NCI-H2171 treated with DMSO at 0.1 percent for 48 hours (cell line): ENCODE measurements at regions not wholly inside any gene's neighbourhood (a gene's known extent, or its start where the extent isn't known, plus 50 kb on each side); places are given as distances from the start of the nearest gene placed in this dataset.
A peak's percentile ranks its signal among the peaks of the same experiment; 100 is the strongest.

Source experiments
- DNase-seq: peaks from one replicate; lab custom pipeline; 2025; lab: John Stamatoyannopoulos, UW

DNA sequence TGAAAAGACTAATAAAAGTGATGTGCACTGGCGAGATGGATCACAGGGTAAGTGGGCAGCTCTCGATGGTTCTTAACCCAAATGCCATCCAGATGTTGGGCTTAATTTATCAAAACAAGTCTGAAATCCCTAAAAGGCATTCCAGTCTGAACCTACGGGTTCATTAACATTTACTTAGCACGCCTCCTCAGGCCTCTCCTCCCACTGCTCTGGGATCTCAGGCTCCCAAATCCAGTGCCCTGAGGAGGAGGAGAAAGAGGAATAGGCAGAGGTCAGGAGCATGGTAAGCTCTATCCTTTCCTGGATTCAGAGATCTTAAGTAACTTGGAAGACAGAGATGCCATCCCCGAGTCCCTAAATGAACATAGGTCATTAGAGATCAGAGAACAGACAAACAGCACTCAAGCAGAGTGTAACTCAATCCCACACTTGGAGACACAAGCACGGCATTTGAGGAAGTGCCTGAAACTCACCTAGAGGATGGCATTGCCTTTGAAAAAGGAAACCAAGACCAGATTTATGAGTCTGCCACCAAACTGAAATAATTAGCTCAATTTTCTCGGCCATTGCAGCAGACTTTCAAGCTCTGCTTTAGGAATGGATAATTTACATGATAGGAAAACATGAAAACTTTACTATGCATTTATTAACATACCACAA lies 140.9 kb downstream of the CXCL12 start:
- no peak for DNase-seq

DNA sequence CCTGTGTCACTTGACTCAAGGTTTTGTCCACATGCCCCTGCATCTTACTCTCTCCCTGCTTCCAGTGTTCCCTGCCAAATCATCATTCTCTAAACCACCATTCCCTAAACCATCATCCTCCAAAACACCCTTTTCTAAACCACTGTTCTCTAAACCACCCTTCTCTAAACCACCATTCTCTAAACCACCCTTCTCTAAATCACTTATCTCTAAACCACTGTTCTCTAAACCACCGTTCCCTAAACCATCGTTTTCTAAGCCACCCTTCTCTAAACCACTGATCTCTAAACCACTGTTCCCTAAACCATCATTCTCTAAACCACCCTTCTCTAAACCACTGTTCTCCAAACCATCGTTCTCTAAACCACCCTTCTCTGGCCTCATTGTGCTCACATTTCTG lies 142.1 kb downstream of the CXCL12 start:
- no peak for DNase-seq

DNA sequence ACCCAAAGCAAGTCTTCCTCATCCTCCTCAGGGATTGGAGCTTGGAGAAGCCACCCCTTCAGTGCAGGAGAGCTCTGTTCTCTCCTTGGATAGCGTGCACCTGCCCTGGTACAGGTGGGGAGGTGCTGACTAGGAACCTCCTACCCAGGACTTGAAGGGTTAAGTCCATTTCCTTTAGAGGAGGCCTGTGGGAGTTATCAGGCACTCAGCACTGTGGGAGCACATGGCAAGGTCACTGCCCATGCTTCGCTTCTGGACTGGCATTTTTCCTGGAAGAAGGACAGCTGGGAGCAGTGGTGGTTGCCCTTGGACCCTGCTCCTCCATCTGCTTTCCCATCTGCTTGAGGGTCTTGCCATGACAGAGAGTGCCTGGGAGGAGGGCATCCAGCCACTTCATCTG lies 142.8 kb downstream of the CXCL12 start:
- DNase-seq, result no peak

DNA sequence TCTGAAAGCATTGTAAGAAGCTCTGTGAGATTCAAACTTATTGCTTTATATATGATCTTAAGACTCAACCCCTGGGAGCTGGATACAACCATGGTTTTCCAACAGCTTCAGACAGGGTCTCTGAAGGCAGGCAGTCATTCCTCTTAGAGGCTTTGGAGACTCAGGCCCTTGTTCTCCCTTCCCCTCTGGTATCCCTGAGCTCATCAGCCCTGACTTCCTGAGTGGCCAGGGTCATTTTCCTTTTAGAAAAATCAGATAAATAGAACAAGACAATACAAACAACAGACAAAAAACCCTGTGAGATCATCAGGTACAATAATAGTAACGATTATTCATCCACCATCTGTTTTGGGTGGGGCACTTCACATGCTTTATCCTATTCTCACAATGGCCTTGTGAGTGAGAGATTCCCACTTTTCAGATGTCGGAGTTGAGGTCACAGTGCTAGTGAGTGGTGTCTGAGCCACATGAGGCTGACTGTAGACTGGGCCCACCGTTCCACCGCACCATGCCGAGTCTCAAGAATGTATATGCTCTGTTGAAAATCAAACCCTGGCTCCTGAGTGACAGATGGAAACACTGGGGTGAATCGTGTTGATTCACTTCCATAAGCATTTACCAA lies 144.2 kb downstream of the CXCL12 start:
- no peak for DNase-seq

DNA sequence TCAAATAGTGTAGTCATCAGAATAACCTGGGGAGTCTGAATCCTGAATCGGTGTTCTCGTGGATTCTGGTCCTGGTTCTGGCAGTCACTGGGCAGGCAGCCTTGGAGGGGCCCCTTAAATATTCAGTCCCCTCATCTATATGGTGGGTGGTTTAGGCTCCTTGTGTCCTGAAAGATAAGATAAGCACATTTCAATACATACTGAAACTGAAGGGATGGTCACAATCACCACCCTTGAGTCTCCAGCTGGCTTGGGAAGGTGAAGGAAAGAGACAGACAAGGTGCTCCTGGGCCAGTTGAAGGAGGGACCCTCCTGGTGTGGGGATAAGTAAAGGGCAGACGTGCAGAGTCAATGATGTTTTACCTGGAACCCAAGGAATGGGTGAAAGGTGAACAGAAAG lies 146.7 kb downstream of the CXCL12 start:
- DNase-seq, result no peak

DNA sequence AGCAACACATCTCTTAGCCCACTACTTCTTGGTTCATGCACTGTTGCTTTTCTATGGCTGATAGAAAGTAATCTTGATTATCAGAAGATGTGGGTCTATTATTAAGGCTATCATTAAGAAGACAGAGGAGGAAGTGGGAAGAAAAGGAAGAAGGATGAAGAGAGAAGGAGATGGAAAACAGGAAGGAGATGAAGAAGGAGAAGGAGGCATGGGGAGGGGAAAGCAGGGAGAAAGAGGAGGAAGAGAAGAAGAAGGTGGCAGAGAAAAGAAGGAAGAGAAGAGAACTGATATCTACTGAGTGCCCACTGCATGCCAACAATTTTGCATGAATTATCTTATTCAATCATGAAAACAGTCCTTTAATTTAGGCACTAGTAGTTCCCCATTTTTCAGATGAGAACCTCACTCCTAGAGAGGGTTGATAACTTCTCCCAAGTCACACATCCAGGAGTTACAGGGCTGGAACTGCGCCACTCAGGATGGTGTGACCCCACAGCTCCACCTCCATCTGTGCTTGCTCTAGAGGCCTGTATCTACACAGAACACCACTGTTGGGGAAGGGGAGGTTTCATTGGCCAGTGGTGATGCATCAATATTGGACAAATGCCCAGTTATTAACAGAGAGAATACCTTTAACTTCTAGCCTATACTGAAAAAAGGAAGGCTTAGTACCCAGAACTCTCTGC lies 147.4 kb downstream of the CXCL12 start:
- no peak for DNase-seq

DNA sequence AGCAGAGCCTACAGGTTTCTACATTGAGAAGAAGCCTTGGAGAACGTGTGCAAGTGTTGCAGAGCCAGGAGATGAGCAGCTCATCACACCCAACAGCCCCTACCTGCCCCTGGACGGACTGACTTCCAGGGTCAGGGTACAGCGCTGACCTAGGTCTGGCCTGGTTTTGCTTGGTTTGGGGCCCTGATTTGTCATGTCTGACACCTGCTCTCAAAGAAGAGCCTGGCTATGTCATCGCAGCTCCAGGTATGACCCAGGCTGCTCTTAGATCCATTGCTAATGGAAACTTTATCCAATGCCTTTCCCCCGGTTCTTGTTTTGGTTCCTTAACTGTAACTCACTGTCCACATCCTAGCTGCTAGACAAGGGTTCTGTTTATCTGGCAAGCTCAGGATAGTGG lies 149.5 kb downstream of the CXCL12 start:
- no peak for DNase-seq

DNA sequence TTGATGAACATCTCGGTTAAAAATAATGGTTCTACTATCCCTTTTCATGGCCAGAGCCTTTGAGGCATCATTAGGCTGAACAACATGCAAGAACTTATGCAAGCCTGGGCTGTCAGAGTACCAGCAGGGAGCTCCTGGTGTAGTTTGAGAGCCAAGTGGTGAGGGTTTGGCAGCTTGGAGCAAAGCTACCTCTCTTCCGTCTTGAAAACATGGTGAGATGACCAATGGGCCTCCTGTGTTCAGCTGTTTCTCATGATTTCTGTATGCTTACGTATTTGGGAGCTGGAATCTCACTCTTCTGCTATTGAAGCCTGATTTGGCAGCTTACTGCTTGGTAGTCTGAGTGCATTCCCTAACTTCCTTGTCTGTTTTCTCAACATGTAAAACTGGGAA lies 150.4 kb downstream of the CXCL12 start:
- DNase-seq, result no peak

DNA sequence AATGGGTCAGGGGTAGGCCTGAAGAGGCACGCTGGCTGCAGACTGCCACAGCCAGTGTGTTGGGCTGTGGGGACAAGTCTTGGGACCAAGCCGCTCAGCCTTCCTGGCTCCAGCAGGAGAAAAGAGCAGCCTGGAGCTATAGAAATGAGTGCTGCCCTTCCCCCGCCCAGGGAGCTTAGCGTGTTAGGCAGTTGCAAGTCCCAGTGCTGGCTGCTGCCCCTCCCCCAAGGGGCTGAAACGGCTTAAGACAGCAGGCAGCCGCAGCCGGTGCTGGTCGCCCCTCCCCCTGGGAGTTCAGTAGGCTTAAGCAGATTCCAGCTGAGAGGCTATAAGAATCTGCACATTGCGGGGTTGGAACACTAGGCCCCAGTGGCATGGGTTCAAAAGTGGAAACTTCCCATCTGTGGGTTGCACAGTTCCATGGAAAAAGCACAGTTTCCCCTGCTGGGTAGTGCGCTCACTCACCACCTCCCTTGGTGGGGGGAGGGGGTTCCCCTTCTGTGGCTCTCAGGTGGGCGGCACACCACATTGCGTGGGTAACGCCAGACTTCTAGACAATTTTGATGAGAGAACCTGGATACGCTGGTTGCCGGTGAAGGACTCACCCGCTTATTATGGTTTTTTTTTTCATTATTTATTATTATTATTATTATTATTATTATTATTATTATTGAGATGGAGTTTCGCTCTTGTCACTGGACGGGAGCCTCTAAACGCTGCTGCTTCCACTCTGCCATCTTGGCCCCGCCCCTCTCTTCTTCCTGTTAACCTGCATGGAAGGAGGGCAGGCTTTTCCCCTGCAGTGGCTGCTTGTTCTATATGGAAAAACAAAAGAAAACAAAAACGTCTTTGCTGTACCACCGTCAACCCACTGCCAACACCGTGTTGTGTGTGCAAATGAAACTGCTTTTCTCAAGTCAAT lies 151.1 kb downstream of the CXCL12 start:
- peak; percentile 61 for DNase-seq

DNA sequence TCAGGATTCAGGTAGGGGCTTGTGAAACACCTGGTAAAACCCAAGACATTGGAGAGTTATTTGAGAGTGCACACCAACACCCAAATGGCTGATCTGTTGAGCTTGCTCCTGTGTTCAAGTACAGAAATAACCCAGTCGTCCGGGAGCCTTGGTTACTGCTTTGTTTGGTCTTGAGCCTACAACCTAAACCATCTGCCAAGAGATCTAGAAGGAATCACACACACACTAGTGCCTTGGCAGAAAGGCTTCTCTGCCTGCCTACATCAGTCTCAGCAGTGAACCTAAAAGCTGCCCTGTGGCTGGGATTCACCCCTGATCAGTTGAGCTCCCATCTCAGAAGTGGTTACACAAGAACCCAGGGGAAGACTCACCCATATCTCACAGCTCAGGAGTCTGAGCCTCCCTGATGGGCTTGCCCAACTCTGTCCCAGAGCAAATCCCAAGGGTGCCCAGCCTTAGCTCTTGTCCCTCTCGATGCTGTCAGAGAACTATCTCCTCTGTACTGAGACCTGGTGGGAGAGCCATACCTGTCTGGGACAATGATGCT lies 167.6 kb downstream of the CXCL12 start:
- DNase-seq, result no peak

DNA sequence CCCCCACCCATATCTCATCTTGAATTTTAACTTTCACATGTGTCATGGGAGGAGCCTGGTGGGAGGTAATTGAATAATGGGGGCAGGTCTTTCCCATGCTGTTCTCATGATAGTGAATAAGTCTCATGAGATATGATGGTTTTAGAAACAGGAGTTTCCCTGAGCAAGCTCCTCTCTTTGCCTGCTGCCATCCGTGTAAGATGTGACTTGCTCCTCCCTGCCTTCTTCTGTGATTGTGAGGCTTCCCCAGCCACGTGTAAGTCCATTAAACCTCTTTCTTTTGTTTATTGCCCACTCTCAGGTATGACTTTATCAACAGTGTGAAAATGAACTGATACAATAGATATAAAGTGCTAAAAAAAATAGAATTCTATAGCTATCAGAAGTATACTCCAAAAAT lies 168.8 kb downstream of the CXCL12 start:
- DNase-seq, result no peak

DNA sequence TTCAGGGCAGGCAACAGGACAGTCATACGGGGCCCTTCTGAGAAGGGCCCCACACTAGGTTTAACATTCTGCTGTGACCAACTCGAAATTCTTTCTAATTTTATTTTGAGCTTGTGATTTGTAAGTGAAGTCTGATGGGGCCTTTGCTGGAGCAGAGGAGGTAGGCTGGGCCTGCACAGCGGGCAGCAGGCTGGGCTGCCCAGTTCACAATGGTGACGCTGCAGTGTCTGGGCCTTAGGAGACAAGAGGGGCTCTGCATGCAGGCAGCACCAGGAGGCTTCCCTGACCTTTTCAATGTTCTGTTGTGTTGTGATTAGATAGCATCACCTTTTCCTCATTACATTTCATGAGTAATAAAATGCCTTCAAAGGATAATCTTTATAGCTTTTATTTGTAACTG lies 175.1 kb downstream of the CXCL12 start:
- DNase-seq, result no peak

DNA sequence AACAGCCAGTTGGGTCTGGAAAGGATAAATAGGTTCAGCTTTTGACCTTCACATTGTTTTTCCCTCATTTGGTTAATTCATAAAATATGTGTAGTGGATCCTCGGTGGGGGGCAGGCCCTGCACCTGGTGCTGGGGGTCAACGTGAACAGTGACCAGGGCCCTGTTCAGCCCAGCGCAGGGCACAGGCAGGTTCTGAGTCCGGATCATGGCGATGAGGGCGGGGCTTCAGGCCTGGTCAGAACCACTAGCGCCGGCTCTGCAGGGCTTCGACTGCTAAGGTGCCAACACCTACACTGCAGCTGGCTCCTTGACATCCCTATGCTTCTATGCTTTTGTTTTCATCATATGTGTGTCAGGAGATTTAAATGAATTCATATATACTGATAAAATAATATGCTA lies 177.7 kb downstream of the CXCL12 start:
- no peak for DNase-seq

DNA sequence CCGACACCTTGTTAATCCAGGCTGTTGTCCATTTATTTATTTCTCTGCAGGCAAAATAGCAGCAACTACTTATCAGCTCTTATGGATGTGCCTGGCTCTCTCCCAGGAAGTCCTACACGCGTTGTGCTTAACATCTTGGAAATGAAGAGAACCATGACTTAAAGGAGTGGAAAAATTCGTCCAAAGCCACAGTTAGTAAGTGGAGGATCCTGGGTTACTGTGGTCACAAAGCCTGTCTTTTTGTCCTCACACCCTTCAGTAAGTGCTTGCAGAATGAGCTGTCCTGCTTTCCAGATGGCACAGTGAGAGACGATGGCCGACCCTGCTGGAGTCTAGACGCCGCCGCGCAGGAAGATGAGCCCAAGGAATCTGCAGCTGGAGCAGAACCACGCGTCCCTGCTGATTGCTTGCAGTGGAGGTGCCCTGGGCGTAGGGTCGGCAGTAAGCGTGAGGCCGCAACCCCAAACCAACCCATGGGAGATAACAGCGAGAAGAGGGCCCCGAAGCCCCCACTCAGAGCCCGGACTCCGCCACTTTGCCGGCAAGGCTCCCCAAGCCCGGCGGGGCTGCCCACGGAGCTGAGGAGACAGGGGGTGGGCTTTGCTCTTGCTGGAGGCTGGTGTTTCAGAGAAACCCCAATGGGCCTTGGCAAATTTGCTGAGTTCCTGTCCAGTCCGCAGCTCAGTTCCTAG lies 178.6 kb downstream of the CXCL12 start:
- no peak for DNase-seq

DNA sequence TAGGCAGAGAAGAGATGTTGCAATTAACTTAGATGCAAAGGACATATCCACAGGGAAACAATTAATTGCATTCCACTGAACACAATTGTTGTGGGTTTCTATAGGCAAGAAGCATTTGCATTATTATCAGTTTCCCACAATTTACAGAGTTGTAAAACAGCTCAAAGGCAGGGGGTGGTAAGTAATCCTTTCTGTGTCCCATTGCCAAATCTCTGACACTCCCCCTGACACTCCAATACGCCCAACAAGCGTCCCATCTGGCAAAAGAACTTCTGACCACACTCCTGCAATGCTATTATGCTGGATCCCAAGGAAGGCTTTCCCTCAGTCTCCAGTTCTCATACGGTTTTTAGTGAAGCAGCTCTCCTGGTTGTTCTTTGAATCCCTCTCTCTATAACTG lies 179.8 kb downstream of the CXCL12 start:
- no peak for DNase-seq

DNA sequence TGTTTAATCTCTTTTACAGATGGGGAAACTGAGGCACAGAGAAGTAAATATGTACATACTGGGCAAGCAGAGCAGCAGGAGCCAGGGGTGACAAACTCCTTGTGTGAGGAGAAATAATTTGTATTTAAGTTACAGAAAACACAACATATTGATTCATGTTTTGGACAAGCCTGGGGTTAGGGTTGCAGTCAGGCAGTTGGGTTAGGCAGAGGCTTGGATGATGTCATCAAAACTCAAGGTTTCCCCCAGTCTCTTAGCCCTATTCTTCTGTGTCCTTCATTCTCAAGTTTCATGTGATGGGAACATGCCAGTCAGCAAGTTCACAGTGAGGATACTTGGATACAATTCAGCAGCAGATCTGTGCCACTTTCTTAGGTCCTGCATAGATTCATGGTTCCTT lies 181.4 kb downstream of the CXCL12 start:
- DNase-seq, result no peak

DNA sequence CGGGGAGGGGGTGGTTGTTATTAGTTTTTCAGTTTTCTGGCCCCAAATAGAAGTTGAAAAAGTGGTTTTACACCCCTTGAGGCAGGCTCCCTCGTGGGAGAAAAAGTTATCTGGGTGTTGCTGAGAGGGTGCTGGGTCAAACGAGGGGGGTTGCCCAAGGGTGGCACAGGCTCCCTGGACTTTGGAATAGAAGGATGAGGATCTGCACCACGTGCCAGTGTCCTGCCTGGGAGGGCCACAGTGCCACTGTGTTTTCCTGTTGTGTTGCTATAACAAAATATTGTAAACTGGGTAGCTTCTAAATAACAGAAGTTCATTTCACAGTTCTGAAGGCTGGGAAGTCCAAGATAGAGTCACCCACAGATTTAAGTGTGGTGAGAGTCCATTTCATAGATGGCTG lies 181.9 kb downstream of the CXCL12 start:
- no peak for DNase-seq

DNA sequence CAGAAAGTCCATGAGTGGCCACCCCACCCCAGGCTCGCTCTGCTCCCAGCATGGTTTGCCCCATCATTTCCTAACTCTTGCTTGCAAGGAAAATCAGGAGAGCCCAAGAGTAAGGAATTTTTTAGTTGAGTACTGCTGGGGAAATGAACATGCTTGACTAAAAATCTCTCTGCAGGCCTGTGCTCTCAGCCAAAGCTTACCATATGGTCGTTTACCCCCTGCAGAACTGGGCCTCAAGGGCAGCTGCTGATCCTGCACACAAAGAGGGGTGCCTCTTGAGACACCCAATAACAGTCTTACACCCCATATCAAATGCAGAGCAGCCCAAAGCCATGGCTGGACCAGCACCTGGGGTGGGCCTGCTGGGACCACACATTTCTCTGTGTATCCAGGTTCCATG lies 183.2 kb downstream of the CXCL12 start:
- peak; percentile 77 for DNase-seq

DNA sequence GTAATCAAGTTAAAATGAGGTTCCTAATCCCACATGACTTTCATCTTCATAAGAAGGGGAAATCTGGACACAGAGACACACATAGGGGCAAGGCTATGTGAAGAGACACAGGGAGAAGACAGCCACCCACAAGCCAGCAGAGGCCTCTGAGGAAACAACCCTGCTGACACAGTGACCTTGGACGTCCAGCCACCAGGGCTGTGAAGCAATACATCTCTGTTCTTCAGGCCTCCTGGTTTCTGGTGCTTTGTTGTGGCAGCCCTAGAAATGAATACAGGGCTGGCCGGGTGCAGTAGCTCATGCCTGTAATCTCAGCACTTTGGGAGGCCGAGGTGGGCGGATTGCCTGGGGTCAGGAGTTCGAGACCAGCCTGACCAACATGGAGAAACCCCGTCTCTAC lies 183.9 kb downstream of the CXCL12 start:
- no peak for DNase-seq

DNA sequence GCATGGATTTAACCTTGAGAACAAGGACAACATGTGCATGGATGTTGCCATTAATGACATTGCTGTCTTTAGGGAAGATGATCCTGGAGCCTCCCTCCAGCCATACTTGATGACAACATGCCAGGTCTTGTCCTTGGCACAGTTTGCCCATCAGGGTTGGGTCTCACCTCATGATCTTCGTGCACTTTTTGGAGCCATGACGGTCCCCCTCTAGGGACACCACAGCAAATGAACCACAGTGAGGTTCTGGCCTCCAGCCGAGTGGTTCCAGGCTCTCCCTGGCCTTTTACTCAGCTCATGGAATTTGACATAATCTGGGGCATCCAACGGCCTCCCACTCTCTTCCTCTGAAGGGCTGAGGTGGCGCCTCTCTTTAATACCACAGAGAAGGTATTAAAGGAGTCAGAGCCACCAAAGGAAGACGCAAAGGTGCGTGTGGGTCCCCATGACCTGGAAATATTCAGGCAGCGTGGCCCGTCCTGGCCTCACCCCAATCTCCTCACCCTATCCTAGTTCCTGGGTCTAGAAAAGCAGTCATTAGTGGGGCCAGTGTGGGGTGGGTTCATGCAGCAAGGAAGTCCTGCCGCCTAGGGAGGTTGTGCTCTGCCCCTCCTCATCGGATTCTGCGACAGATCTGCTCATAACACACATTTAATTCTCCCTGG lies 184.8 kb downstream of the CXCL12 start:
- no peak for DNase-seq

DNA sequence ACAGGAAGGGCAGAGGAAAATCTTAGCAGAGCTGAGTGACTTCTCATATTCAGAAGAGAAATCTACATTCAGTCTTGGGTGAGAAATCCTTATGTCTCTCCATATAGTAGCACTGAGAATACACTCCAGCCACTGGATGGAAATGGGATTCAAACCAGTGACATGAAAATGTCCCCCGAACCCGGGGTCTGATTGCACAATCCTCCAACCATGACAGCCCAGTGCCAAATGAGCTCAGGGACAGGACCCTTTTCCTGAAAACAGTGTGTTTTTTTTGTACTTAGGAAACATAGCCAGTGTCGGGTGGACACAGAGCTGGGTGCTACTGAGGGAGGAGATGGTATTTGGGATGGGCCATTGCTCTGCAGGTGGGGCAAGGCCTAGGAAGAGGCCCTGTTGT lies 185.6 kb downstream of the CXCL12 start:
- no peak for DNase-seq
